ENCODE measurements at regions not wholly inside any gene's neighbourhood (a gene's known extent, or its start where the extent isn't known, plus 50 kb on each side); places are given as distances from the start of the nearest gene placed in this dataset.
"Not testable (repeated sequence)": the region's sequence is repeated elsewhere in the genome, so short reads cannot be mapped to it uniquely, and the experiment has no call there.

GRCh38 chr2:111668274-111668616, 215.7 kb downstream of the ANAPC1 start:
- DNase-seq (no peak), ATAC-seq (no peak)

GRCh38 chr2:111668741-111669140, 215.3 kb downstream of the ANAPC1 start:
- intact Hi-C loops (cut with DNase I), result no loop called here
- ATAC-seq, result no peak
- DNase-seq, result no peak

More at GRCh38 chr2:111668274-111668616, 215.7 kb downstream of the ANAPC1 start:
- intact Hi-C loops (cut with DNase I), result no loop called here

DNA sequence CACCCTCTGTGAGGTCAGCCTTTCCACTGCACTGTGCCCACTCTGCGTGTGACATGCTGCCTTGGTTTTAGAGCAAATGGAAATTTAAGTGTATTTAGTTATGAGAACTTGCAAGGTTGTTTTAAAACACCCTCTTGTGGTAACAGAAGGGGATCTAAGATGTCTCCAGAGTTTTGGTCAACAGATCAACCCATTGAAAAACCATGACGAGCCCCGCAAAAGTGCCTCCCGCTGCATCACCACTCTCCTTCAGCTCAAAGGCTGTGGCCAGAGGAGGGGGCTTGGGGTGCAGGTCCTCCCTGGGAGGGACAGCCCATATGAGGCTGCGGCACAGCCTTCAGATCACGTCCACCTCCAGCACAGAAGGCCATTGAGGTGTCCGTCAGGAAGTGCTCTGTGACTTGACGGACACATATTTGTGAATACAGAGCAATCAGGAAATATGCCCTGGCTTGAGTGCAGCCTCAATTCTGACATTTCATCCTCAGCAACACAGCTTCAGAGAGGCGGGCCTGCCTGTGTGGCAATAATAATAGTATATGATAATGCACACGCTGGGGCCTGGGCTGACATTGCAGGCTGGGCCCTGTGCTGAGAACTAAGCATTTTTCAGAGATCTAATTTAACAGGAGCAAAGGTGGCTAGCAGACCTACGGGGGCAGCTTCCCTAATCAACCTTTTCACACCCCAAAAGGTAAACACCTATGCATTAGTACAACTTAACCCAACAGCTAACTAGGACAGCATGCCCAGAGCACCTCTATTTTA, 213.9 kb downstream of the ANAPC1 start:
- DNase-seq (no peak), ATAC-seq (no peak)
- intact Hi-C loops (cut with DNase I), result no loop called here

DNA sequence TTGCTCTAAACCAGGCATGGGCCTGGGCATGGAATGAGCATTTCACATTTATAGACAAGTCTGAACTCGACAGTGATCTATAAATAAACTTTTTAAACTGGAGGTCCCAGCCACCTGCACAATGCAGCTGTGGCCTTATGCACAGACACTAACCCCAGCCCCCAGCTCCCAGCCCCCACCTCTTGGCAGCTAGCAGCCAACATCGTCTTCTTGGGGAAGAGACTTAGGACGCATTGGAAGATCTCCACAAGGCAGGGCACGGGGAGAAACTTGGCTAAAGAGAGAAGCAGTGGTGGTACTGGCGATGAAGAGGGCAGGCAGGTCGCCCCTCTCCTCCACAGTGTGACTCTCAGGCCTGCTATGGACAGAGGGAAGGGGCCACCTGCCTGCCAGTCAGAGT, 213.2 kb downstream of the ANAPC1 start:
- DNase-seq (no peak), ATAC-seq (no peak)
- intact Hi-C loops (cut with DNase I), result no loop called here

GRCh38 chr2:111671426-111672150, 212.4 kb downstream of the ANAPC1 start:
- intact Hi-C loops (cut with DNase I), result no loop called here
- peak; percentile 43 for DNase-seq
- ATAC-seq, result peak; percentile 77 to 78

DNA sequence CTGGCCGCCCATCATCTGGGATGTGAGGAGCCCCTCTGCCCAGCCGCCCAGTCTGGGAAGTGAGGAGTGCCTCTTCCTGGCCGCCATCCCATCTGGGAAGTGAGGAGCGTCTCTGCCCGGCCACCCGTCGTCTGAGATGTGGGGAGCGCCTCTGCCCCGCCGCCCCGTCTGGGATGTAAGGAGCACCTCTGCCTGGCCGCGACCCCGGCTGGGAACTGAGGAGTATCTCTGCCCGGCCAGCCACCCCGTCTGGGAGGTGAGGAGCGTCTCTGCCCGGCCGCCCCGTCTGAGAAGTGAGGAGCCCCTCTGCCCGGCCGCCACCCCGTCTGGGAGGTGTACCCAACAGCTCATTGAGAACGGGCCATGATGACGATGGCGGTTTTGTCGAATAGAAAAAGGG, 211.4 kb downstream of the ANAPC1 start:
- ATAC-seq; intact Hi-C loops (cut with DNase I); DNase-seq: not testable (repeated sequence)

DNA sequence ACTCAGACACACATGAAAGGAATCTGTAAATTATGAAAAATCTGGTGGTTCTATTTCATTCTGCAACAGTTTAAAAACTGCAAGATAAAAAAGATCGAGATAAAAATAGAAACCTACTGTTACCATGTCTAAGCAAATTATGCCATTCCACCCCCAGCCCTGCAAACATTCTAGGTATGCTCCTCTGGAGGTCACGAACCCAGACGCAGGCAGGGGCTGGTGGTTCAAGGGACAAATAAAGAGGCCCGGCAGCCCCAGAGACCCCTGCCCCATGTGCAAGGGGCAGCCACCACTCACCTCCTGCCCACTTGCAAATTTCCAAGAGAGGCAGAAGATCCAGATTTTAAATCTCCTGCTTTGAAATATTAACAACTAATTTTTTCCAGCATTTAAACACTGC, 210.5 kb downstream of the ANAPC1 start:
- intact Hi-C loops (cut with DNase I), result no loop called here
- DNase-seq (no peak), ATAC-seq (no peak)

- intact Hi-C loops (cut with DNase I), result no loop called here
- ATAC-seq (peak in 1 of 2 donors; percentile 57), DNase-seq (no peak)
Measured at GRCh38 chr2:111675419-111676194, 208.4 kb downstream of the ANAPC1 start.

- no peak for DNase-seq
- no peak for ATAC-seq
- intact Hi-C loops (cut with DNase I), result no loop called here
Measured at GRCh38 chr2:111676291-111676822, 207.6 kb downstream of the ANAPC1 start.

- ATAC-seq (no peak), DNase-seq (no peak)
- intact Hi-C loops (cut with DNase I), result no loop called here
Measured at GRCh38 chr2:111678161-111678560, 205.8 kb downstream of the ANAPC1 start.

GRCh38 chr2:111678651-111679050, 205.3 kb downstream of the ANAPC1 start:
- intact Hi-C loops (cut with DNase I), result no loop called here
- no peak for DNase-seq
- ATAC-seq, result no peak

- no peak for ATAC-seq
- DNase-seq, result no peak
- intact Hi-C loops (cut with DNase I), result no loop called here
Measured at GRCh38 chr2:111679202-111679601, 204.8 kb downstream of the ANAPC1 start.

DNA sequence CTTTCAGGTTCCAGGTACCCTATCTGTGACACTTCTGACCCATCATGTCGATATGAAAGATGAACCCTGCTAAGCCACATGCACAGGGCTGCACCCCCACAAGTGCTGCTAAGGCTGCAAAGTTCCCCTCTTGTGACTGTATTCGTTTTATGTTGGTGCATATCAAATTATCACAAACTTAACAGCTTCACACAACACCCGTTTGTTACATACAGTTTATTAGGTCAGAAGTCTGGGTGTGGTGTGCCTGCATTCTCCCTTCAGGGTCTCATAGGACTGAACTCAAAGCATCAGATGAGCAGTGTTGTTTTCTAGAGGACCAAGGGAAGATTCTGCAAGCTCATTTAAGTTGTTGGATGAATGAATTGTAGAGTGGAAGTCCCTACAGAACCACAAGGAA, 199.4 kb downstream of the ANAPC1 start:
- intact Hi-C loops (cut with DNase I), result no loop called here
- no peak for ATAC-seq
- DNase-seq, result no peak

DNA sequence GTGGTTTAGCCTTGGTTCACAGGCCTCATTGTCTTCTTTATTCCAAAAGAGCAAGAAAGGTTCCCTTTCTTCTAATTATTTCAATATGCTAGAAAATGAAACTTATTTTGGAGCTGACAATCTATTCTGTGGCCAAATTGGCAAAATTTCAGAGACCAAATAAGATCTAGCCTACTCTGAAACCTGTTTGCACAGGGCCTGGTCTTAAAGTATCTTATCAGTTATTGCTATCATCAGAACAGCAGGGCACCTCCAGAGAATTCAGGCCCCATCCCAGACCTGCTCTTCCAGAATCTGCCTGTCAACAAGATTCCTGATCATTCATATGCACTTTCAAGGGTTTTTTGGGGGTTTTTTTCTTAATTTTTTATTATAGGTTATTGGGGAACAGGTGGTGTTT, 198.7 kb downstream of the ANAPC1 start:
- DNase-seq (no peak), ATAC-seq (no peak)
- intact Hi-C loops (cut with DNase I), result no loop called here

DNA sequence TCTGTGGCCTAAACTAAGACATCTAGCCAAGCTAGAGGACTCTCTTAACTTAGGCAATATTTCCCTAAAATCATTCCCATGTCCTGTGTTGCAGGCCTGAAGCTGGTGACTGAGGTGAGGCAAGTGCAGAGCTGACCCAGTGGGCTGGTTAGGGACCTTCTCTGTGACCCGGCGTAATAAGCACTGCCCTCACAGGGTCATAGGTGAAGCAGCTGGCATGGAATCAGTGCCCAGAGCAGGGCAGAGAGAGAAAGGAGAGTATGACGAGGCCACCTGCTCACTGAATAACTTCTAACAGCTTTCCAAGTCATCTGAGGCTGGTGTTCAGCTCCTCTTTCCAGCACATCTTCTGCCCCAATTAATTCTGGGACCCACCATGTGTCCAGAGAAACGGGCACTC, 197.0 kb downstream of the ANAPC1 start:
- intact Hi-C loops (cut with DNase I), result no loop called here

GRCh38 chr2:111687911-111688310, 196.1 kb downstream of the ANAPC1 start:
- no peak for ATAC-seq
- no peak for DNase-seq
- intact Hi-C loops (cut with DNase I), result no loop called here

More for the DNA sequence above, 197.0 kb downstream of the ANAPC1 start:
- no peak for DNase-seq
- ATAC-seq, result no peak

DNA sequence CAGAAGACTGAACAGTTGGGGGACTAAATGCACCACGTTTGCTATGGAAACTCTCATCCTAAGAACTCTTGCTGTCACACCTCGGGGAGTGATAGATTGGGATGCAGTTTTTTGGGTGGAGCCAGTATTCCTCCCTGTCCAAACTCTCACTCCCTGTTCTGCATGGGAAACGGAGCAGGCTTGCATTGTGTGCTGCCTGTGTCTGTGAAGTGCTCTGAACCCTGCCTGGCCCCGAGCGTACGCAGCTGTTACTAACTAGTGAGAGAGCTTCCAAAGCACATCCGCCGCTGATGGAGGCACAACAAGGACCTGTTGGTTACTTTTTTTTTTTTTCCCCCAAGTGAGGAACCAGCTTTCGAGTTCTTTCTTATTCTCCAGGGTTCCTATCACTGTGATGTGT, 195.5 kb downstream of the ANAPC1 start:
- intact Hi-C loops (cut with DNase I), result no loop called here
- DNase-seq, result no peak
- no peak for ATAC-seq

GRCh38 chr2:111689174-111689573, 194.8 kb downstream of the ANAPC1 start:
- no peak for DNase-seq
- intact Hi-C loops (cut with DNase I), result no loop called here
- ATAC-seq, result no peak

DNA sequence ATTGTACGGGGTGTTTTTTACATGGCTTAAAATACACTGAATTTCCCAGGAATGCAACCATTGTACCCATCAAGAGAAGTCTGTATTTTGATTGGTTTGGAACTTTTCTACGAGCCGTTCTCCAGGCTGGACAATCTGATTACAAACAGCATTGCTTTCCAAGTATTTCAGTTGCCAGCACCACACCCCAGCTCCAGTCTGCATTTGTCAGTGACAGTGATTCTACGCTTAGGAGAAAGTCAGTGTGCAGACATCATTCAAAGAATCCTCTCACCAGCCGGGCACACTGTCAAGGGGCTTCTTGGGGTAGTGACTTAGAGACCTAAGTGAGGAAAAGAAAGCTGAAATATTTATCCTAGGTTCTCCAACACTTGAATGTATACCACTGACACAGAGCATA, 194.1 kb downstream of the ANAPC1 start:
- DNase-seq (no peak), ATAC-seq (peak in 1 of 2 donors; percentile 41)
- intact Hi-C loops (cut with DNase I), result no loop called here
